Loucy (cell line): ENCODE measurements at regions not wholly inside any gene's neighbourhood (a gene's known extent, or its start where the extent isn't known, plus 50 kb on each side); places are given as distances from the start of the nearest gene placed in this dataset.

Source experiments
- H2AFZ ChIP-seq: fragments of 200-600 bp; sonication (generic); 2 replicates; pipeline ENCODE4 v1.6.0; 2016; ENCODE audit warnings: antibody characterized with exemption, mild to moderate bottlenecking, low read length, moderate library complexity
- H3F3A ChIP-seq: fragments of 200-600 bp; 2 replicates; pipeline ENCODE4 v1.6.0; 2016; ENCODE audit warnings: antibody characterized with exemption, low read depth, mild to moderate bottlenecking
- H3K27me3 ChIP-seq: fragments of 200-600 bp; sonication (generic); 2 replicates; pipeline ENCODE4 v1.6.1; 2014; ENCODE audit warnings: low read length, mild to moderate bottlenecking; ENCODE audit not compliant: insufficient read depth, poor library complexity, severe bottlenecking
- H3K36me3 ChIP-seq: fragments of 200-600 bp; sonication (generic); 2 replicates; pipeline ENCODE4 v1.6.1; 2016; ENCODE audit warnings: low read length; ENCODE audit not compliant: insufficient read depth
- H3K4me1 ChIP-seq: fragments of 200-600 bp; sonication (generic); 2 replicates; pipeline ENCODE4 v1.5.1; 2014; ENCODE audit warnings: low read length, mild to moderate bottlenecking; ENCODE audit not compliant: insufficient read depth, poor library complexity, severe bottlenecking
- H3K4me2 ChIP-seq: fragments of 200-600 bp; sonication (generic); 2 replicates; pipeline ENCODE4 v1.6.0; 2014; ENCODE audit warnings: antibody characterized with exemption, low read length, low read depth, mild to moderate bottlenecking; ENCODE audit not compliant: poor library complexity, severe bottlenecking
- H3K4me3 ChIP-seq: fragments of 200-600 bp; sonication (generic); 2 replicates; pipeline ENCODE4 v1.5.1; 2014; ENCODE audit warnings: low read length, mild to moderate bottlenecking, mixed read lengths; ENCODE audit not compliant: poor library complexity, severe bottlenecking
- H3K79me2 ChIP-seq: fragments of 200-600 bp; sonication (generic); 2 replicates; pipeline ENCODE4 v1.6.1; 2014; ENCODE audit warnings: low read length; ENCODE audit not compliant: insufficient read depth
- H3K9ac ChIP-seq: fragments of 200-600 bp; sonication (generic); 2 replicates; pipeline ENCODE4 v1.6.0; 2014; ENCODE audit warnings: mild to moderate bottlenecking, low read depth, low read length, moderate library complexity; ENCODE audit not compliant: poor library complexity, severe bottlenecking
- H3K9me2 ChIP-seq: fragments of 200-600 bp; sonication (generic); replicated peaks from 2 replicates; pipeline ENCODE4 v1.6.1; 2016; ENCODE audit warnings: low read depth, low read length, mixed read lengths
- H3K9me3 ChIP-seq: fragments of 200-600 bp; sonication (generic); 2 replicates; pipeline ENCODE4 v1.6.1; 2014; ENCODE audit warnings: mild to moderate bottlenecking, antibody characterized with exemption, low read length, low read depth; ENCODE audit not compliant: insufficient read depth
- H4K20me1 ChIP-seq: fragments of 200-600 bp; sonication (generic); 2 replicates; pipeline ENCODE4 v1.6.0; 2014; ENCODE audit warnings: antibody characterized with exemption, low read length, mild to moderate bottlenecking; ENCODE audit not compliant: insufficient read depth, poor library complexity, severe bottlenecking
- EZH2phosphoT487 ChIP-seq: fragments of 200-600 bp; IDR thresholded peaks from 2 replicates; pipeline ENCODE4 v1.6.1; 2018; ENCODE audit warnings: antibody characterized with exemption, mild to moderate bottlenecking, moderate library complexity, borderline replicate concordance
- TF ChIP-seq, protein P1 (sequence below): fragments of 200-600 bp; sonication (generic); conservative IDR thresholded peaks from 2 replicates; pipeline ENCODE4 v1.5.1; 2014; ENCODE audit warnings: mild to moderate bottlenecking, antibody characterized with exemption, low read length

DNA sequence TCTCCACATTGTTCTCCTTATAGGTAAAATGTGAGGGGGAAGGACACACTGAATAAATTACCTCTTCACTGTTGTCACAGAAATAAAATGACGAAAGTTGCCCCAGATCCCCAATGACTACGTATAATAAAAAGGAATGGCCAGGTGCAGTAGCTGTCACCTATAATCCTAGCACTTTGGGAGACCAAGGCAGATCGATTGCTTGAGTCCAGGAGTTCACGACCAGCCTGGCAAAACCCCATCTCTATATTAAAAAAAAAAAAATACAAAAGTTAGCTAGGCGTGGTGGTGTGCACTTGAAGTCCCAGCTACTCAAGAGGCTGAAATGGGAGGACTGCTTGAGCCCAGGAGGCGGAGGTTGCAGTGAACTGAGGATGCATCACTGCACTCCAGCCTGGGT, 82.2 kb upstream of the APC start:
- no peak overlapping the region for H2AFZ ChIP-seq
- H3K4me3 ChIP-seq, result no peak overlapping the region
- H3K9me3 ChIP-seq, result no peaks in the 10 kb centered on the region
- no peaks in the 10 kb centered on the region for H3F3A ChIP-seq
- no peak overlapping the region for H3K9ac ChIP-seq
- H3K27me3 ChIP-seq, result no peaks in the 10 kb centered on the region
- no peak overlapping the region for H3K4me2 ChIP-seq
- no peaks in the 10 kb centered on the region for H3K36me3 ChIP-seq
- no peaks in the 10 kb centered on the region for H4K20me1 ChIP-seq
- H3K9me2 ChIP-seq, result no peaks in the 10 kb centered on the region
- no peaks in the 10 kb centered on the region for H3K4me1 ChIP-seq
- no peak for TF ChIP-seq EZH2phosphoT487
- TF ChIP-seq, protein P1, sequence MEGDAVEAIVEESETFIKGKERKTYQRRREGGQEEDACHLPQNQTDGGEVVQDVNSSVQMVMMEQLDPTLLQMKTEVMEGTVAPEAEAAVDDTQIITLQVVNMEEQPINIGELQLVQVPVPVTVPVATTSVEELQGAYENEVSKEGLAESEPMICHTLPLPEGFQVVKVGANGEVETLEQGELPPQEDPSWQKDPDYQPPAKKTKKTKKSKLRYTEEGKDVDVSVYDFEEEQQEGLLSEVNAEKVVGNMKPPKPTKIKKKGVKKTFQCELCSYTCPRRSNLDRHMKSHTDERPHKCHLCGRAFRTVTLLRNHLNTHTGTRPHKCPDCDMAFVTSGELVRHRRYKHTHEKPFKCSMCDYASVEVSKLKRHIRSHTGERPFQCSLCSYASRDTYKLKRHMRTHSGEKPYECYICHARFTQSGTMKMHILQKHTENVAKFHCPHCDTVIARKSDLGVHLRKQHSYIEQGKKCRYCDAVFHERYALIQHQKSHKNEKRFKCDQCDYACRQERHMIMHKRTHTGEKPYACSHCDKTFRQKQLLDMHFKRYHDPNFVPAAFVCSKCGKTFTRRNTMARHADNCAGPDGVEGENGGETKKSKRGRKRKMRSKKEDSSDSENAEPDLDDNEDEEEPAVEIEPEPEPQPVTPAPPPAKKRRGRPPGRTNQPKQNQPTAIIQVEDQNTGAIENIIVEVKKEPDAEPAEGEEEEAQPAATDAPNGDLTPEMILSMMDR, result no peak
- no peaks in the 10 kb centered on the region for H3K79me2 ChIP-seq

DNA sequence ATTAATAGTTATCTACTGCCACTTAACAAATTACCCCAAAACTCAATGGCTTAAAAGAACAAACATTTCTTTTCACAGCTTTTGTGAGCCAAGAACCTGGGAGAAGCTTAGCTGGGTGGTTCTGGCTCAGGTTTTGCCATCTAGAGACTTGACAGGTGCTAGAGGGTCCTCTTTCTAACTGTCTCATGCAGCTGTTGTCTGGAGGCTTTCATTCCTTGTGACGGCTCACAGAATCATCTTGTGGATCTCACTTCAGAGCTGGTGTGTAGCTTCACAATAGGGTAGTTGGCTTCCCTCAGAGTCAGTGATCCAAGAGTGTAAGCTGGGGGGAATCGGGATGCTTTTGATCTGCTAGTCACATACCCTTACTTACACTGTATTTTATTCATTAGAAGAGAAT, 81.2 kb upstream of the APC start:
- Histone ChIP-seq H3F3A (no peaks in the 10 kb centered on the region), H3K27me3 (no peaks in the 10 kb centered on the region), H3K4me3 (no peak overlapping the region), H3K4me1 (no peaks in the 10 kb centered on the region), H4K20me1 (no peaks in the 10 kb centered on the region), H3K79me2 (no peaks in the 10 kb centered on the region), H3K9me3 (no peaks in the 10 kb centered on the region), H3K4me2 (no peak overlapping the region), H3K9ac (no peak overlapping the region), H2AFZ (no peak overlapping the region), H3K36me3 (no peaks in the 10 kb centered on the region), H3K9me2 (no peaks in the 10 kb centered on the region)
- TF ChIP-seq EZH2phosphoT487, result no peak
- TF ChIP-seq, protein P1, result no peak

DNA sequence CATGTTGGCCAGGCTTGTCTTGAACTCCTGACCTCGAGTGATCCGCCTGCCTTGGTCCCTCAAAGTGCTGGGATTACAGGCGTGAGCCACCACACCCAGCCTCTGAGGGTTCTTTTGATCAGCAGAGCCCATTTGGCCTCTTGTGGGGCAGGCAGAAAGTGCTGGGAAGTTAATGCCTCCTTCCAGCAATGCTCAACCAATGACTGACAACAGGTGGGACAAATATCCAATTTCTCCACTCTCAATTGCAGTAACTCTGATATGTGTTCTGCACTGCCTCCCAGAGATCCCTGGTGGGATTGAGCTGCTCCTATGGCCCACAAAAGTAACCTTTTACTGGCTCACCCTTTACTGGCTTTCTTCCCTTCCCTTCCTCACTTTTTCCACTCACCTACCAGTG, 79.9 kb upstream of the APC start:
- no peaks in the 10 kb centered on the region for H3F3A ChIP-seq
- no peak overlapping the region for H3K4me2 ChIP-seq
- H3K9me3 ChIP-seq, result no peaks in the 10 kb centered on the region
- TF ChIP-seq EZH2phosphoT487, result no peak
- TF ChIP-seq, protein P1, result no peak
- no peaks in the 10 kb centered on the region for H4K20me1 ChIP-seq
- H3K9ac ChIP-seq, result no peak overlapping the region
- no peaks in the 10 kb centered on the region for H3K79me2 ChIP-seq
- no peaks in the 10 kb centered on the region for H3K36me3 ChIP-seq
- H3K9me2 ChIP-seq, result no peaks in the 10 kb centered on the region
- H3K4me1 ChIP-seq, result no peaks in the 10 kb centered on the region
- no peaks in the 10 kb centered on the region for H3K27me3 ChIP-seq
- no peak overlapping the region for H2AFZ ChIP-seq
- H3K4me3 ChIP-seq, result no peak overlapping the region
